ENCODE measurements at regions not wholly inside any gene's neighbourhood (a gene's known extent, or its start where the extent isn't known, plus 50 kb on each side); places are given as distances from the start of the nearest gene placed in this dataset.

- Histone ChIP-seq H3K9me2 (ENCODE audit: insufficient read depth) (no peaks in the 10 kb centered on the region), H2AFZ (no peak overlapping the region), H3K27me3 (replicated peaks; ENCODE audit: insufficient read depth) (0 out of 2 replicates have a peak, but pooled peaks cover 6% of the 10 kb centered on the region), H4K20me1 (ENCODE audit: insufficient read depth) (no peaks in the 10 kb centered on the region), H3K4me3 (no peak overlapping the region), H3K4me1 (ENCODE audit: insufficient read depth) (no peaks in the 10 kb centered on the region), H3K4me2 (ENCODE audit: unreplicated experiment) (no peak overlapping the region), H3K36me3 (ENCODE audit: low read depth) (no peaks in the 10 kb centered on the region), H3K9ac (no peak overlapping the region), H3F3A (ENCODE audit: insufficient read depth) (no peaks in the 10 kb centered on the region), H3K9me3 (ENCODE audit: low read depth) (no peaks in the 10 kb centered on the region), H3K79me2 (ENCODE audit: insufficient read depth) (no peaks in the 10 kb centered on the region), H3K27ac (no peak overlapping the region)
- in situ Hi-C loops (cut with MboI): no loop called here
- TF ChIP-seq EZH2 (IDR thresholded peaks at IDR 0.05; ENCODE audit: insufficient read depth, poor library complexity, severe bottlenecking) (no peak), EZH2phosphoT487 (IDR thresholded peaks at IDR 0.05; ENCODE audit: insufficient read depth, low read depth) (no peak)
- no peak for DNase-seq
- WGBS, 2 experiments (ENCODE audit: low coverage in 1 of 2, low lambda C conversion rate in 2 of 2, missing lambda C conversion rate in 2 of 2): 11 to 23% methylated on average over 2 of the region's 2 CpGs
Measured at GRCh38 chr5:9845185-9845584, 215.0 kb upstream of the TAS2R1 start.

- TF ChIP-seq EZH2phosphoT487 (IDR thresholded peaks at IDR 0.05; ENCODE audit: insufficient read depth, low read depth): no peak
- TF ChIP-seq EZH2 (IDR thresholded peaks at IDR 0.05; ENCODE audit: insufficient read depth, poor library complexity, severe bottlenecking): no peak
- no peak overlapping the region for H3K9ac ChIP-seq
- no peak overlapping the region for H3K4me2 ChIP-seq (ENCODE audit: unreplicated experiment)
- H3F3A ChIP-seq (ENCODE audit: insufficient read depth): no peaks in the 10 kb centered on the region
- H3K36me3 ChIP-seq (ENCODE audit: low read depth): no peaks in the 10 kb centered on the region
- DNase-seq: no peak
- in situ Hi-C loops (cut with MboI): no loop called here
- no peak overlapping the region for H3K4me3 ChIP-seq
- H3K27me3 ChIP-seq (replicated peaks; ENCODE audit: insufficient read depth): peaks cover 6% of the 10 kb centered on the region; the same call in 1 of the 2 replicates
- H3K27ac ChIP-seq: no peak overlapping the region
- WGBS, 2 experiments (ENCODE audit: low coverage in 1 of 2, low lambda C conversion rate in 2 of 2, missing lambda C conversion rate in 2 of 2): 15 to 39% methylated on average over 2 of the region's 2 CpGs
- no peaks in the 10 kb centered on the region for H3K4me1 ChIP-seq (ENCODE audit: insufficient read depth)
- H4K20me1 ChIP-seq (ENCODE audit: insufficient read depth): no peaks in the 10 kb centered on the region
- no peaks in the 10 kb centered on the region for H3K9me3 ChIP-seq (ENCODE audit: low read depth)
- no peaks in the 10 kb centered on the region for H3K79me2 ChIP-seq (ENCODE audit: insufficient read depth)
- H3K9me2 ChIP-seq (ENCODE audit: insufficient read depth): no peaks in the 10 kb centered on the region
- H2AFZ ChIP-seq: no peak overlapping the region
Measured at GRCh38 chr5:9841516-9842170, 211.5 kb upstream of the TAS2R1 start.

GRCh38 chr5:9838916-9839315 lies 208.8 kb upstream of the TAS2R1 start:
- no peaks in the 10 kb centered on the region for H3K9me3 ChIP-seq (ENCODE audit: low read depth)
- WGBS, 2 experiments (ENCODE audit: low coverage in 1 of 2, low lambda C conversion rate in 2 of 2, missing lambda C conversion rate in 2 of 2): 51 to 57% methylated on average over 7 of the region's 7 CpGs
- no peaks in the 10 kb centered on the region for H4K20me1 ChIP-seq (ENCODE audit: insufficient read depth)
- DNase-seq: no peak
- peaks cover 14% of the 10 kb centered on the region; the same call in 1 of the 2 replicates for H3K27me3 ChIP-seq (replicated peaks; ENCODE audit: insufficient read depth)
- H3K4me1 ChIP-seq (ENCODE audit: insufficient read depth): no peaks in the 10 kb centered on the region
- in situ Hi-C loops (cut with MboI): no loop called here
- no peaks in the 10 kb centered on the region for H3K9me2 ChIP-seq (ENCODE audit: insufficient read depth)
- no peaks in the 10 kb centered on the region for H3K79me2 ChIP-seq (ENCODE audit: insufficient read depth)
- no peaks in the 10 kb centered on the region for H3K36me3 ChIP-seq (ENCODE audit: low read depth)
- H3F3A ChIP-seq (ENCODE audit: insufficient read depth): no peaks in the 10 kb centered on the region
- H3K4me2 ChIP-seq (ENCODE audit: unreplicated experiment): no peak overlapping the region
- H2AFZ ChIP-seq: no peak overlapping the region
- no peak overlapping the region for H3K4me3 ChIP-seq
- no peak overlapping the region for H3K9ac ChIP-seq
- TF ChIP-seq EZH2phosphoT487 (IDR thresholded peaks at IDR 0.05; ENCODE audit: insufficient read depth, low read depth) (no peak), EZH2 (IDR thresholded peaks at IDR 0.05; ENCODE audit: insufficient read depth, poor library complexity, severe bottlenecking) (no peak)
- H3K27ac ChIP-seq: no peak overlapping the region

GRCh38 chr5:9834871-9835770 lies 205.0 kb upstream of the TAS2R1 start:
- Histone ChIP-seq H2AFZ (no peak overlapping the region), H3K79me2 (ENCODE audit: insufficient read depth) (no peaks in the 10 kb centered on the region), H4K20me1 (ENCODE audit: insufficient read depth) (no peaks in the 10 kb centered on the region), H3K4me2 (ENCODE audit: unreplicated experiment) (no peak overlapping the region), H3K27me3 (replicated peaks; ENCODE audit: insufficient read depth) (peaks cover 17% of the 10 kb centered on the region; the same call in 1 of the 2 replicates), H3K36me3 (ENCODE audit: low read depth) (no peaks in the 10 kb centered on the region), H3K4me3 (no peak overlapping the region), H3K9me3 (ENCODE audit: low read depth) (no peaks in the 10 kb centered on the region), H3K27ac (no peak overlapping the region), H3K4me1 (ENCODE audit: insufficient read depth) (no peaks in the 10 kb centered on the region), H3F3A (ENCODE audit: insufficient read depth) (no peaks in the 10 kb centered on the region), H3K9me2 (ENCODE audit: insufficient read depth) (no peaks in the 10 kb centered on the region), H3K9ac (no peak overlapping the region)
- in situ Hi-C loops (cut with MboI): no loop called here
- no peak for DNase-seq
- 46 to 49% methylated on average over 9 of the region's 9 CpGs for WGBS, 2 experiments (ENCODE audit: low coverage in 1 of 2, low lambda C conversion rate in 2 of 2, missing lambda C conversion rate in 2 of 2)
- TF ChIP-seq EZH2 (IDR thresholded peaks at IDR 0.05; ENCODE audit: insufficient read depth, poor library complexity, severe bottlenecking) (no peak), EZH2phosphoT487 (IDR thresholded peaks at IDR 0.05; ENCODE audit: insufficient read depth, low read depth) (no peak)

All from GM23248 (cell line).